ENCODE measurements at regions not wholly inside any gene's neighbourhood (a gene's known extent, or its start where the extent isn't known, plus 50 kb on each side); places are given as distances from the start of the nearest gene placed in this dataset.

- DNase-seq (ENCODE audit: low read depth in 4 of 4, low spot score in 1 of 4): no peak
Measured at GRCh38 chr11:103659743-103660142, 376.7 kb upstream of the DDI1 start.

GRCh38 chr11:103661185-103661584 lies 375.3 kb upstream of the DDI1 start:
- no peak for DNase-seq (ENCODE audit: low read depth in 4 of 4, low spot score in 1 of 4)

GRCh38 chr11:103661991-103662390 lies 374.4 kb upstream of the DDI1 start:
- DNase-seq (ENCODE audit: low read depth in 4 of 4, low spot score in 1 of 4): no peak

- no peak for DNase-seq (ENCODE audit: low read depth in 4 of 4, low spot score in 1 of 4)
Measured at GRCh38 chr11:103662880-103663279, 373.6 kb upstream of the DDI1 start.

- no peak for DNase-seq (ENCODE audit: low read depth in 4 of 4, low spot score in 1 of 4)
Measured at GRCh38 chr11:103668859-103669258, 367.6 kb upstream of the DDI1 start.

GRCh38 chr11:103671143-103671651 lies 365.2 kb upstream of the DDI1 start:
- no peak for DNase-seq (ENCODE audit: low read depth in 4 of 4, low spot score in 1 of 4)

- no peak for DNase-seq (ENCODE audit: low read depth in 4 of 4, low spot score in 1 of 4)
Measured at GRCh38 chr11:103673773-103674172, 362.7 kb upstream of the DDI1 start.

- no peak for DNase-seq (ENCODE audit: low read depth in 4 of 4, low spot score in 1 of 4)
Measured at GRCh38 chr11:103676413-103676812, 360.0 kb upstream of the DDI1 start.

GRCh38 chr11:103680826-103681225 lies 355.6 kb upstream of the DDI1 start:
- no peak for DNase-seq (ENCODE audit: low read depth in 4 of 4, low spot score in 1 of 4)

- DNase-seq (ENCODE audit: low read depth in 4 of 4, low spot score in 1 of 4): no peak
Measured at GRCh38 chr11:103681855-103682254, 354.6 kb upstream of the DDI1 start.

GRCh38 chr11:103682318-103683184 lies 353.9 kb upstream of the DDI1 start:
- DNase-seq (ENCODE audit: low read depth in 4 of 4, low spot score in 1 of 4): peak in 1 of 4 experiments; percentile 21

GRCh38 chr11:103683576-103683975 lies 352.9 kb upstream of the DDI1 start:
- no peak for DNase-seq (ENCODE audit: low read depth in 4 of 4, low spot score in 1 of 4)

GRCh38 chr11:103688924-103689323 lies 347.5 kb upstream of the DDI1 start:
- DNase-seq (ENCODE audit: low read depth in 4 of 4, low spot score in 1 of 4): no peak

GRCh38 chr11:103690356-103690755 lies 346.1 kb upstream of the DDI1 start:
- DNase-seq (ENCODE audit: low read depth in 4 of 4, low spot score in 1 of 4): no peak

GRCh38 chr11:103696123-103696522 lies 340.3 kb upstream of the DDI1 start:
- no peak for DNase-seq (ENCODE audit: low read depth in 4 of 4, low spot score in 1 of 4)

GRCh38 chr11:103699216-103699615 lies 337.2 kb upstream of the DDI1 start:
- DNase-seq (ENCODE audit: low read depth in 4 of 4, low spot score in 1 of 4): no peak

- no peak for DNase-seq (ENCODE audit: low read depth in 4 of 4, low spot score in 1 of 4)
Measured at GRCh38 chr11:103699656-103700055, 336.8 kb upstream of the DDI1 start.

GRCh38 chr11:103700622-103701021 lies 335.8 kb upstream of the DDI1 start:
- DNase-seq (ENCODE audit: low read depth in 4 of 4, low spot score in 1 of 4): no peak

GRCh38 chr11:103703437-103703836 lies 333.0 kb upstream of the DDI1 start:
- DNase-seq (ENCODE audit: low read depth in 4 of 4, low spot score in 1 of 4): no peak

GRCh38 chr11:103703954-103704353 lies 332.5 kb upstream of the DDI1 start:
- DNase-seq (ENCODE audit: low read depth in 4 of 4, low spot score in 1 of 4): no peak

GRCh38 chr11:103705642-103706041 lies 330.8 kb upstream of the DDI1 start:
- DNase-seq (ENCODE audit: low read depth in 4 of 4, low spot score in 1 of 4): no peak

- DNase-seq (ENCODE audit: low read depth in 4 of 4, low spot score in 1 of 4): no peak
Measured at GRCh38 chr11:103709371-103709770, 327.1 kb upstream of the DDI1 start.

GRCh38 chr11:103714246-103714645 lies 322.2 kb upstream of the DDI1 start:
- DNase-seq (ENCODE audit: low read depth in 4 of 4, low spot score in 1 of 4): no peak

Data from stimulated activated CD4-positive, alpha-beta T cell treated with anti-CD3 and anti-CD28 coated beads, Interleukin-1b, Interleukin-23, amount 100 ng/mL, for 24 hours (primary cell).